HCT116 (cell line): ENCODE measurements at regions not wholly inside any gene's neighbourhood (a gene's known extent, or its start where the extent isn't known, plus 50 kb on each side); places are given as distances from the start of the nearest gene placed in this dataset.

Source experiments
- ATAC-seq: fragments of 200-7000 bp; cut with Tn5 transposase; 2 replicates; pipeline ENCODE4 v1.9.1; 2020; ENCODE audit warnings: mild to moderate bottlenecking, moderate library complexity
- BruUV-seq: library from RNA; stranded (reverse); fragments of 400-500 nt; replicated peaks from 2 replicates; lab custom pipeline; 2021; lab: Mats Ljungman, UMichigan
- CTCF ChIA-PET: fragments of 300-600 bp; sonication (Branson Sonifier 250); formaldehyde crosslinking; loops from one replicate; lab custom pipeline; 2021; ENCODE audit warnings: antibody characterized with exemption; lab: Charles Lee
- POLR2A ChIA-PET: fragments of 300-600, 350-600 bp; sonication (Branson Sonifier 250); formaldehyde crosslinking; loops from one replicate; lab custom pipeline; 2021; ENCODE audit warnings: antibody characterized with exemption; lab: Charles Lee
- RAD21 ChIA-PET, 2 experiments: fragments of 300-600 bp; sonication (Branson Sonifier 250); formaldehyde crosslinking; loops; one replicate each; lab custom pipeline; 2023; ENCODE audit warnings: low total read pairs in 2 of 2; ENCODE audit not compliant: uncharacterized antibody in 2 of 2, unreplicated experiment in 2 of 2, low non-redundant PET in 1 of 2; lab: Charles Lee
- DNase-seq: peaks from one replicate; pipeline ENCODE4 v3.0.0-alpha.2; 2010; ENCODE audit warnings: low read depth, low spot score
- H2AFZ ChIP-seq: fragments of 200-600 bp; shearing (Covaris generic), sonication (generic); 2 replicates; pipeline ENCODE4 v1.6.1; 2017; ENCODE audit warnings: low read depth, mixed run types, mixed read lengths, antibody characterized with exemption, low read length; ENCODE audit not compliant: poor library complexity, severe bottlenecking
- H3K27ac ChIP-seq: 2 replicates; pipeline ENCODE4 v1.5.1; 2012; ENCODE audit warnings: low read depth, low read length
- H3K27me3 ChIP-seq: fragments of 200-600 bp; sonication (generic); 2 replicates; pipeline ENCODE4 v1.6.1; 2016; ENCODE audit warnings: mixed run types, low read length, mixed read lengths; ENCODE audit not compliant: insufficient read depth
- H3K36me3 ChIP-seq, 2 experiments: fragments of 200-500 bp in 1 of 2; fragments of 200-600 bp in 1 of 2; sonication (Bioruptor generic) in 1 of 2; sonication (generic) in 1 of 2; 2 replicates each; pipeline versions ENCODE4 v1.5.1 to v1.6.1; 2014 to 2016; ENCODE audit warnings: low read length in 2 of 2, inconsistent platforms in 1 of 2, mixed read lengths in 1 of 2, mixed run types in 1 of 2; ENCODE audit not compliant: insufficient read depth in 2 of 2, control insufficient read depth in 1 of 2
- H3K4me1 ChIP-seq, 2 experiments: fragments of 200-600 bp in 1 of 2; sonication (generic) in 1 of 2; 2 replicates each; pipeline versions ENCODE4 v1.5.1 to v1.6.1; 2012 to 2017; ENCODE audit warnings: low read length in 2 of 2, inconsistent platforms in 1 of 2, mild to moderate bottlenecking in 1 of 2, mixed read lengths in 1 of 2, mixed run types in 1 of 2, moderate library complexity in 1 of 2; ENCODE audit not compliant: insufficient read depth in 2 of 2, control insufficient read depth in 1 of 2
- H3K4me2 ChIP-seq: fragments of 200-600 bp; sonication (generic); 2 replicates; pipeline ENCODE4 v1.6.1; 2017; ENCODE audit warnings: mixed run types, low read length, mixed read lengths
- H3K4me3 ChIP-seq, 2 experiments: fragments of 200-600 bp in 1 of 2; sonication (generic) in 1 of 2; replicated peaks in 1 of 2; 2 replicates each; pipeline ENCODE4 v1.5.1; 2011 to 2016; ENCODE audit warnings: low read length in 2 of 2, control low read depth in 1 of 2, low read depth in 1 of 2, mild to moderate bottlenecking in 1 of 2, mixed read lengths in 1 of 2, mixed run types in 1 of 2
- H3K79me2 ChIP-seq: fragments of 200-600 bp; sonication (generic); 2 replicates; pipeline ENCODE4 v1.6.1; 2017; ENCODE audit warnings: mild to moderate bottlenecking, mixed run types, low read length, moderate library complexity, mixed read lengths; ENCODE audit not compliant: insufficient read depth
- H3K9ac ChIP-seq: fragments of 200-600 bp; sonication (generic); 2 replicates; pipeline ENCODE4 v1.6.1; 2016; ENCODE audit warnings: low read length, mixed read lengths
- H3K9me2 ChIP-seq: fragments of 200-600 bp; sonication (generic), shearing (Covaris generic); 2 replicates; pipeline ENCODE4 v1.6.1; 2017; ENCODE audit warnings: mixed run types, mild to moderate bottlenecking, moderate library complexity; ENCODE audit not compliant: insufficient read depth
- H3K9me3 ChIP-seq, 2 experiments: fragments of 200-500 bp in 1 of 2; fragments of 200-600 bp in 1 of 2; sonication (Bioruptor generic) in 1 of 2; sonication (generic) in 1 of 2; 2 replicates each; pipeline ENCODE4 v1.6.1; 2014 to 2017; ENCODE audit warnings: low read length in 2 of 2, mixed read lengths in 2 of 2, inconsistent platforms in 1 of 2, low read depth in 1 of 2, mild to moderate bottlenecking in 1 of 2, mixed run types in 1 of 2, moderate library complexity in 1 of 2; ENCODE audit not compliant: control insufficient read depth in 1 of 2, insufficient read depth in 1 of 2
- H4K20me1 ChIP-seq: fragments of 200-600 bp; sonication (generic), shearing (Covaris generic); 2 replicates; pipeline ENCODE4 v1.6.1; 2017; ENCODE audit warnings: mixed run types, mild to moderate bottlenecking, moderate library complexity; ENCODE audit not compliant: insufficient read depth
- CBX3 ChIP-seq: IDR thresholded peaks from 2 replicates; pipeline ENCODE4 v1.6.1; 2012; ENCODE audit warnings: low read depth
- CTCF ChIP-seq, 3 experiments: fragments of 200-600 bp in 1 of 3; sonication (generic) in 1 of 3; IDR thresholded peaks in 2 of 3; conservative IDR thresholded peaks in 1 of 3; 2 replicates each; pipeline ENCODE4 v1.5.1; 2012 to 2017; ENCODE audit warnings: low read depth in 2 of 3, low read length in 2 of 3, antibody characterized with exemption in 1 of 3, borderline replicate concordance in 1 of 3, control low read depth in 1 of 3, mild to moderate bottlenecking in 1 of 3, mixed read lengths in 1 of 3, mixed run types in 1 of 3, moderate library complexity in 1 of 3; ENCODE audit not compliant: insufficient read depth in 1 of 3
- EZH2 ChIP-seq: fragments of 200-600 bp; sonication (generic); IDR thresholded peaks from 2 replicates; pipeline ENCODE4 v1.6.1; 2017; ENCODE audit warnings: antibody characterized with exemption, mixed run types
- JUND ChIP-seq: IDR thresholded peaks from 2 replicates; pipeline ENCODE4 v1.6.1; 2012
- MAX ChIP-seq: IDR thresholded peaks from 2 replicates; pipeline ENCODE4 v1.6.1; 2012
- POLR2AphosphoS5 ChIP-seq: IDR thresholded peaks from 2 replicates; pipeline ENCODE4 v1.6.1; 2011; ENCODE audit warnings: mild to moderate bottlenecking, low read depth, low read length, moderate library complexity
- YY1 ChIP-seq: IDR thresholded peaks from 2 replicates; pipeline ENCODE4 v1.6.1; 2011; ENCODE audit warnings: low read length, low read depth, moderate library complexity, mild to moderate bottlenecking; ENCODE audit not compliant: insufficient replicate concordance; ENCODE audit errors: extremely low read depth
- ZFX ChIP-seq: fragments of 450-650 bp; IDR thresholded peaks from 2 replicates; pipeline ENCODE4 v1.6.1; 2017
- intact Hi-C: fragments of 100-400 bp; cut with micrococcal nuclease; formaldehyde crosslinking; loops from 2 replicates; pipeline ENCODE4 v1.10.0; 2022
- TF ChIP-seq, protein P1 (sequence below): IDR thresholded peaks from 2 replicates; pipeline ENCODE4 v1.6.1; 2012

- no peaks in the 10 kb centered on the region for H3K9me2 ChIP-seq
- no peak overlapping the region for H2AFZ ChIP-seq
- no TSS peak for BruUV-seq
- no peaks in the 10 kb centered on the region for H3K36me3 ChIP-seq
- RAD21 ChIA-PET: no interaction called here
- no peak overlapping the region for H3K27ac ChIP-seq
- H3K9me3 ChIP-seq: no peaks in the 10 kb centered on the region
- H3K4me2 ChIP-seq: no peak overlapping the region
- POLR2A ChIA-PET: no interaction called here
- H3K4me3 ChIP-seq: no peak overlapping the region
- H3K79me2 ChIP-seq: no peaks in the 10 kb centered on the region
- H3K9ac ChIP-seq: no peak overlapping the region
- DNase-seq (no peak), ATAC-seq (no peak)
- 0 out of 2 replicates have a peak, but pooled peaks cover 10% of the 10 kb centered on the region for H3K27me3 ChIP-seq
- no peak for TF ChIP-seq POLR2AphosphoS5
- no peak for TF ChIP-seq CTCF (IDR thresholded peaks at IDR 0.05 in 2 of 3, conservative IDR thresholded peaks at IDR 0.05 in 1 of 3; ENCODE audit: borderline replicate concordance in 1 of 3, insufficient read depth in 1 of 3, low read depth in 2 of 3, low read length in 2 of 3)
- no peaks in the 10 kb centered on the region for H4K20me1 ChIP-seq
- no peaks in the 10 kb centered on the region for H3K4me1 ChIP-seq
- CTCF ChIA-PET: no interaction called here
- intact Hi-C loops: no loop called here
Measured at GRCh38 chr7:156523447-156524048, 117.0 kb upstream of the RNF32 start.

DNA sequence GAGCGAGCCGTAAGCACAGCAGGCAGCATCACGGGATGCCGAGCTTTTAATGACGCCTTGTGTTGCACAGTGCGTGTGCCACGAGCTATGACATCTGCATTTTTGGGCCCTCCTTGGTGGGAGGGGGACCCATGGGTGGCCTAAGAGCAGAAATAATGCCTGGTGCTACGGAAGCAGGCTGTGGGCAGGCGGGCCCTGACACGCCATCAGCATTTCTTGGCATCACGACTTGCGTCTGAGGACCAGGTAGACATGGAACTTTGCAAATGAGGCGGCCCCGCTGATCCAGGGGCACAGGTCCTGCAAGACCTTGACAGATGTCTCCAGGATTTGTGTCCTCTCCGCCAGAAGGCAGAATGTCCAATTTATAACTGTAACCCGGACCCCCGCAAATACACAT lies 117.8 kb upstream of the RNF32 start:
- DNase-seq: no peak
- RAD21 ChIA-PET: no interaction called here
- Histone ChIP-seq H3K9me3 (no peaks in the 10 kb centered on the region), H3K9ac (no peak overlapping the region), H3K27me3 (0 out of 2 replicates have a peak, but pooled peaks cover 8% of the 10 kb centered on the region), H3K4me1 (no peaks in the 10 kb centered on the region), H3K4me2 (no peak overlapping the region), H3K36me3 (no peaks in the 10 kb centered on the region)
- TF ChIP-seq JUND (no peak), YY1 (no peak), ZFX (no peak), EZH2 (no peak), CBX3 (no peak), MAX (no peak), CTCF (IDR thresholded peaks at IDR 0.05 in 2 of 3, conservative IDR thresholded peaks at IDR 0.05 in 1 of 3; ENCODE audit: borderline replicate concordance in 1 of 3, insufficient read depth in 1 of 3, low read depth in 2 of 3, low read length in 2 of 3) (no peak), POLR2AphosphoS5 (no peak)
- TF ChIP-seq, protein P1, sequence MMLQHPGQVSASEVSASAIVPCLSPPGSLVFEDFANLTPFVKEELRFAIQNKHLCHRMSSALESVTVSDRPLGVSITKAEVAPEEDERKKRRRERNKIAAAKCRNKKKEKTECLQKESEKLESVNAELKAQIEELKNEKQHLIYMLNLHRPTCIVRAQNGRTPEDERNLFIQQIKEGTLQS: no peak
- TF ChIP-seq, all 23 proteins: peak for 0
- intact Hi-C loops: no loop called here
- ChIA-PET CTCF (no interaction called here), POLR2A (no interaction called here)
- H4K20me1 ChIP-seq: no peaks in the 10 kb centered on the region
- BruUV-seq: no TSS peak
- no peak overlapping the region for H3K27ac ChIP-seq
- no peak overlapping the region for H3K4me3 ChIP-seq
- no peak for ATAC-seq
- no peak overlapping the region for H2AFZ ChIP-seq
- H3K9me2 ChIP-seq: no peaks in the 10 kb centered on the region
- no peaks in the 10 kb centered on the region for H3K79me2 ChIP-seq
